Activated naive CD4-positive, alpha-beta T cell (primary cell): ENCODE measurements at regions not wholly inside any gene's neighbourhood (a gene's known extent, or its start where the extent isn't known, plus 50 kb on each side); places are given as distances from the start of the nearest gene placed in this dataset.

ENCODE experiments used
- DNase-seq, 4 experiments: peaks; one replicate each; lab custom pipeline; 2025; lab: John Stamatoyannopoulos, UW

DNA sequence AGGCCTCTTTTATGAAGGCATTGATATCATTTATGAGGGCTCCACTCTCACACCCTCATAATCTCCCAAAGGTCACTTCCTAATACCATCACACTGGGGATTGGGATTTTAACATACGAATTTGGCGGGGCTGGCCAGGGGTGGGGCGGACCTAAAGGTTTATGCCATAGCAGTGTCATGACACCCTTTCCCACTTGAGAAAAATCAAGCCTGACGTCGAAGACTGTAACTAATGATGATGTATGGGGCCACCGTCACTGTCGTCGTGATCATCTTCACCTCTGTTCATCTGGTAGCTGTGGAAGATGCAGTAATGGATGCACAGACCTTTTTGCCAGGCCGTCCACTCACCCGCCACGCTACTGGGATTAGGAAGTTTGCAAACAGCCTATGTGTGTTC, 912.1 kb downstream of the TBC1D22A start:
- no peak for DNase-seq

DNA sequence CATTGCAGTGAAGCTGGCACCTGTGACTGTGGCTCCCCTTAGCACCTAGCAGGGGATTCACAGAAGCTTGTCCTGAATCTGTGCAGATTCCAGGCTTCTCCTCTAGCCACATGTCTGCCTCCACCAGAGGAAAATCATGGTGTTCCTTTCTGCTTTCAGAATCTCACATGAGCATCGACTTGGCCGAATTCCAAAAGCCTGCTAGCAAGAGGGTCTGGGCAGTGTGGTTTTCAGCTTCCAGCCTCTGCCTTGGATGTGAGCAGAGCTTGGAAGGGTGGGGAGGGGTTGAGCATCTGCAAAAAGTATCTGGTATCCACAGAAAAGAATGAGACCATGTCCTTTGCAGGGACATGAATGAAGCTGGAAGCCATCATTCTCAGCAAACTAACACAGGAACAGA, 911.1 kb downstream of the TBC1D22A start:
- no peak for DNase-seq

DNA sequence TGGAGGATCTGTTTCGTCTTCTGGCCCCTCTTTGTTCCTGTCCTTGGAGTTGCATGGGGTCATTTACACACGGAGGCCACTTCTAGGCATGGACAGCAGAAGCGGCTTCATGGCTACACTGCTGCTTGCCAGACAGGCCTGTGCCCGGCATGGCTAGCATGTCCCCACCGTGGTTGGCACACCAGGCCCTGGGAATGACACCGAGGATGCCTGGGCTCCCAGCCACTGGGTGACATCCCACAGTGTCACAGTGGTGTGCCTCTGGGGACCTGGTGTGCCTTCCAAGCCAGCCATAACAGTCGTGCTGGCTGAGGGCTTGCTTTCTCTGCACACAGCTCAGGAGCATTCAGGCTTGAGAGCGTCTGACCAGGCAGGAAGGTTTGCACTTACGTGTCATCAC, 910.1 kb downstream of the TBC1D22A start:
- DNase-seq: no peak

DNA sequence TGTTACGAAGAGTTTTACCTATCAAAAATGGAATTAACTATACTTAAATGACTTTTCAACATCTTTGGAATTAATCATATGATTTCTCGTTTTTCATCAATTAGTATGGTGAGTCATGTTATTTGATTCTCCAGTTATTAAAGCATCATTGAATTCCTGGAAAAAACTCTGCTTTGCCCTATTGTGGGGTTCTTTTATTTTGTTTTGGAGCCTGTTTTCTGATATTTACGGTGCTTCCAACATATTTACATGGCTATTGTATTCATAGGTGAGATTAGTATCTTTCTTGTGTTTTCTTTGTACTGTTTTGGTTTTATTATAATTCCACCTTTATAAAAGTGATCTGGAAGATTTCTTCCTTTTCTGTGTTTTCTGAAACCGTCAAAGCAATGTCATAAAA, 902.7 kb downstream of the TBC1D22A start:
- DNase-seq: no peak

DNA sequence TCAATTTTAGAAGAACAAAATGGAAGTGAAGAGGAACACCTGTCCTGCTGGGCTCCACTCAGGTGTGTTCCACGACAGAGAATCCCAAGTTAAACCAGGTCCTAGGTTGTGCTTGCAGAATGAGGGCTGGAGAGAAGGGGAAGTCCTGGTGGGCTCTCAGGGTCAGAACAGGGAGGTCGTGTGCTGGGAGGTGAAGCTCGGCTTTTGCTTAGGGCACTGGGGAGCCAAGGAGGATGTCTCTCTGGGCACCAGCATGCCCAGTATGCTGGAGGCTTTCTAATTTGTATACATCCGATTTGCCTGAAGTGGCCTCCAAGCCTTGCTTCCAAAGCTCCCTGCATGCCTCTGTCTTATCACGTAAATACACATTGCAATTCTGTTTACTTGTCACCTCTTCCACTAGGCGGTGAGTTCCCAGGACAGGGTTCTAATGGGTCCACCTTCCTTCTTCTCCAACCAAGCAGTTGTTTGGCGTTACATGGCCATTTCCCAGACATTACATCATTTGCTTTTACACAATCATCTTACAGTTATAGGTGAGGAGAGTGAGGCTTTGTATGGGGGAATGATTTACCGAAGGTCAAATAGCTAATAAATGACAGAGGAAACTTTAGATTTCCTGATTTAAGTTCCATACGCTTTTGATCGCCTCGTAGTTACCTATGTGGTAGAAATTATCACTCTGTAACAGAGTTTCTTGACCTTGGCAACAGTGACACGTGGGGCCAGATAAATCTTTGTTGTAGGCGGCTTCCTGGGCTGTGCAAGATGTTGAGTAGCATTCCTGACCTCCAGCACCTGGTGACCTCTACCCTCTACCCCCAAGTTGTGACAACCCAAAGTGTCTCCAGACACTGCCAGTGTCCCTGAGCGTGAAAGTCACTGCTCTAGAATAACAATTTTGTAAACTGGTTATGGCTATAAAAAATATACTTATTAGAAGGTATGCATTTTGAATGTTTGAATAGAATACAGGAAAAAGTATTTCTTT, 901.5 kb downstream of the TBC1D22A start:
- DNase-seq: no peak

DNA sequence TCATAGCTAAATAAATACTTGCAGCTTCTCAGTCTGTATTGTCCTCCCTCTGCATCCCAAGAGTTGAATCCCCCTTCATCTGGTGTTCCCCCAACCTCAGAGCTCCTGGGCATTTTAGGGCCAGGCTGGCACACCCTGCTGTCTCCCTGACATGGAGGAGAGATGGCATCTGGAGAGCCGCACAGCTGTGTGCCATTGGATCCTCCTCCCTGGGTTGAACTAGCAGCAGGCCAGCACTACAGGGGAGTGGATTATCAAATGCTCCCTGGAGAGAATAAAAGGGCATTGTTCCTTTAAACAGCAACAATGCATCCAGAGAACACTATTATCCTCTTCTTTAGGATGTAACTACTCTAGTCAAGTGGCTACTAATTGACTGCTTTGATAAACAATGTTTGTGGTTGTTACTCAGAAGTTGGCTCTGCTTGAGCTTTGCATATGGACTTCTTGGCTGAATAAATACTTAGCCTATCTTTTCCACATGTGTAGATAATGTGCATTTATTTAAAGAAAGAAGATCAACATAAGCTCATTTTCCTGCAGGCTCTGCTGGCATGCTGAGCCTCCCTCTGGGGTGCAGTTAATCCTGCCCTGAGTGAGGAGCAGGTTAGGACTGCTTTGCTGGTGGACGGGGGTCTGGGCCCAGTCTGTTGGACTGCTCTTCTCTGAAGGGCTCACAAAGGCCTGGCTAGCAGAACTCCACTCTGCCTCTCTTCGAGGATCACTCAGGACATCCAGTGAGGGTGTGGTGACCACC, 897.2 kb downstream of the TBC1D22A start:
- DNase-seq: no peak

DNA sequence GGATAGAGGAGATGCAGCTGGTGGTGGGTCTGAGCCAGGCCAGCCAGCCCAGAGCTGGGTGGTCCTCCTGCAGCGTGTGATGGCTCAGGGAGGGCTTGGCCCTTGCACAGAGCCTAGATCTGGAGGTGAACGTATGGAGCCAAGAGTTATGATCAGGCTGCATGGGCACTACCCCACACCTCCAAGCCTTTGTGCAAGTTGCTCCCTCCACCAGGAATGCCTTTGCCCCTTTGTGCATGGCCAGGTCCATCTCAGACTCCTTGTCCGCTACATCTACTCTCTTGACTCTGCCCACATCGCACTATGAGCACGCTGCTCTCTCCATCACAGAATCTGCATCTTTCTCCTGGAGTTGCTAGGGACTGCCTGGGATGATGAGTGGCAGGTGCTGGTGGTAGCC, 895.7 kb downstream of the TBC1D22A start:
- no peak for DNase-seq

DNA sequence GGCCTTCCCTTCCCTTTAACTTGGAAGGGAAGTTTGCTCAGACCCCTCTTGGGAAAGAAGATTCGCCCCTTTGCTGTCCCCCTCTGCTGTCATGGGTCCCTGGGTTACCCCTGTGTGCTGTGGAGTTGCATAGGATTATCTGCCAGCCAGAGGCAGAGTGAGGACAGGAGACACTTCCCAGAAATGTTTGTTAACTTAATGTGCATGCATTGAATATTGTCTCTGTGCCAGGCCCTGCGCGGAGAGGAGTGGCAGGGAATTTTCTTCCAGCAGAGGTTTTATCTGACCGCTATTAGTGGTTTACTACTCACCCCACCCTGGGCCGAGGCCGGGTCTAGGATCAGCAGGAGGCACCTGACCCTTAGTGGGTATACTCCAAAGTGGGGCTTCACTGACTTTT, 894.8 kb downstream of the TBC1D22A start:
- no peak for DNase-seq

DNA sequence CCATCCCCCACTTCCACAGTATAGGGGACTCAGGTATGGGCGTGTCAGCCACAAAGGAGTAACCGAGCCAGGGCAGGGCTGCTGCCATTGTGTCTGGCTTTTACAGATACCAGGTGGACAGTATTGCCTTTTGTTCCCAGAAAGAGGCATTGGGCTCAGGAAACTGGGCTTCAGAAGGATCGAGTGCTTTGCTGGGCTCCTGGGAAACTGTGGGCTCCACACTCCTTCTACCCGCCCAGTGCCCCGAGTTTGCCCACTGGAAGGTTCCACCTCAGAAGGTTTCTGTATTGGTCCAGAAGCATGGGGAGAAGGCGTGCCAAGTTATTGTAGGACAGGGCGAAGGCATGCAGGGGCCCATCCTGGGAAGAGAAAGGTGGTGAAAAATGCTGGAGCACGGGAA, 894.4 kb downstream of the TBC1D22A start:
- no peak for DNase-seq

DNA sequence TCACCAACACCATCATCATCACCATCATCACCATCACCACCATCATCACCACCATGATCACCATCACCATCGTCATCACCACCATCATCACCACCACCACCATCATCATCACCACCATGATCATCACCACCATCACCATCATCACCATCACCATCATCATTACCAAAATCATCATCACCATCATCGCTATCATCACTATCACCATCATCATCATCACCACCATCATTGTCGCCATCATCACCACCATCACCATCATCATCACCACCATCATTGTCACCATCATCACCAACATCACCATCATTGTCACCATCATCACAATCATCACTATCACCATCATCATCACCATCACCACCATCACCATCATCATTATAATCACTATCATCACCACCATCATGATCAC, 893.5 kb downstream of the TBC1D22A start:
- no peak for DNase-seq

DNA sequence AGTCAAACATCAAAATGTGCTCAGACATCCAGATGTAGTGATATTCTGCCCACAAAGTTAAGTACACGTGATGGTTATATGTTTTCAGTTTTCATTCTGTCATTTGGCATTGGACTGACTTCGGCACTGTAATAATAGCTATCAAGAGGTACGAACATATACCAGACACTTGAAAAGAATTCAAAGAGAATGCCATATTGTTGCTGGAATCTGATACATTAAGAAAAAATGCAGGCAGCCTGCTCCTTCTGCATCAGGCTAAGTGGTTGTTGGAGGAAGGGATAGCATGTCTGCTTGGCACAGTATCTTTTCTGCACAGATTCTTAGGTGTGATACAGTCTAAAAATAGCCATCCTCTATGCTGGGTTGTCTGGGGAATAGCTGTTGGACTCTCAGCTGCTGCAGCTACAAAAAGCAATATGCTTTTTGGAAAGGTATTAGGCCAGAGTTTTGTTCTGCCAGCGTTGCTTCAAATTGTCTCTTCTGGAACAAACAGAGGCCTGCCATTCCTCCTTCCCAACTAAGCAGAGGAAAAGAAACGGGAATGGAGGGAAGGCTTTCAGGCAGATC, 892.6 kb downstream of the TBC1D22A start:
- DNase-seq: no peak

DNA sequence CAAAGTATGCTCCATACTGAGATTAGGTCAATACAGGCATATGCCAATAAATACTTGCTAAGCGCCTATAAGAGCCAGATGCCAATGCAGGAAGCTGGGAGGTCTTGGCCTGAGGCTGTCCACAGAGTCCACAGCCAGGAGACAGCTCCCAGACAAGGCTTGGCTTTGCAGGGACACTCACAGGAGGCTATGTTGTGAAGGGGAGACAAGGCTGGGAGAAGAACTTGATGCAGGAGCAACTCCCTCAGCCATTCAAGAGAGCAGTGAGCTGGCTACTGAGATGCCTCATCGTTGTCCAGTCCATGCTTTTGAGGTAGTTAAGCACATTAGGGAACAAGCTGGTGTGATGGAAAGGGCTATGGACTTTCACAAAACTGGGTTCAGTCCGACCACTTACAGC, 891.5 kb downstream of the TBC1D22A start:
- no peak for DNase-seq

DNA sequence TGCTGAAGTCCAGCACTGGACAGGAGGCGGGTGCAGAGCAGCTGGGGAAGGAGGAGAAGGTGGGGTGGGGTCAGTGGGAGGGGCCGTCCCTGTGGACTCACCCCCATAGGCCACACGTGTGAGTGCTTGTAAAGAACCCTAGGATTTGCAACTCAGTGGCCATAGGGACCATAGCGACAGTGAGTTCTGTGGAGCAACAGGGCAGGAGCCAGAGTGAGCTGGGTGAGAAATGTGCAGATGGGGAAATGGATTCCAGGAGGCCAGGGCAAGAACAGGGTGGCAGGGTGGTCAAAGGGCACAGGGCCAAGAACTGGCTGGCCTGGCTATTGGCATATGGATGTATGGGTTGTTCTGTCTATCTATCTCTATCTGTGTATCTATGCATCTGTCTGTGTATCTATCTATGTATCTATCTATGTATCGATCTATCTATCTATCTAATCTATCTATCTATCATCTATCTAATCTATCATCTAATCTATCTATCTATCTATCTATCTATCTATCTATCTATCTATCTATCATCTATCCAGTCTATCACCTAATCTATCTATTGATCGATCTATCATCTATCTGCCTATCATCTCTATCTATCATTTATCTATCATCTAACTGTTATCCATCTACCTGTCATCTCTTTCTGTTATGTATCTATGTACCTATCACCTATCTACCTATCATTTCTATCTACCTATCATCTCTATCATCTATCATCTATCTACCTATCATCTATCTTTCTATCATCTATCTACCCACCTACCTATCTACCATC, 889.0 kb downstream of the TBC1D22A start:
- no peak for DNase-seq

DNA sequence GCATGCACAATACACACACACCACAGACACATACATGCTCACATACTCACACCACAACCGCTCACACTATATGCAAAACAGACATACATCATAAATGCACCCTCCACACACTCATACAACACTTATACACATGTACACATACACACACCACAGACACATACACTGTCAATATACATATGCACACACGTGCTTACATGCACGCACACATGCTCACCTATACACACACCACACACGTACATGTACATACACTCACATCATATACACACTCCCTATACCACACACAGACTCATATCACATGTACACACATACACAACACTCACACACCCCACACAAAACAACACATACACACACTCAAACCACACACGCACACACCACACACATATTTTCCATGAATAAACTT, 885.3 kb downstream of the TBC1D22A start:
- no peak for DNase-seq

DNA sequence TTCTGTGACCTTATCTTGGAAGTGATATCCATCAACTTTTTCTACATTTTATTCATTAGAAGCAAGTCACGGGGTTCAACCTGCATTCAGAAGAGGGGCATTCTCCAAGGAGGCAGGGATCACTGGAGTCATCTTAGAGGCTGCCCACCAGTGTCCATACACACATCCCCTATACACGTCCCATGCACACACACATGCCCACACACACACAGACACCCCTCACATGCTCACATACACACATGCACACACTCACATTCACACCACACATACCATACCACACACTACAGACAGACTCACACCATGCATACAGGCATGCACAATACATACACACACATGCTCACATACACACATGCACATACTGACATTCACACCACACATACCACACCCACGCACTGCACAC, 884.7 kb downstream of the TBC1D22A start:
- no peak for DNase-seq

DNA sequence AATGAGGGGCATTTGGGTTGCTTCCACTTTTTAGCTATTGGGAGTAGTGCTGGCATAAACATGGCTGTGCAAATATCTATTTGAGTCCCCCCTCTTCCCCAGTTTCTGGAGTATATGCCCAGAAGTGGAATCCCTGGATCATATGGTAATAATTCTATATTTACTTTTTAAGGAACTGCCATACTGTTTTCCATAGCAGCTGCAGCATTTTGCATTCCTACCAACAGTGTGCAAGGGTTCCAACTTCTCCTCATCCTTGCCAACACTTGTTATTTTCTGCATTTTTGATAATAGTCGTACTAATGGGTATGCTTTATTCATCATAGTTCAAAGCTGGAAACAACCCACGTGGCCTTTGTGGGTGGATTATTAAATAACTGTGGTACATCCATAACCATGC, 883.5 kb downstream of the TBC1D22A start:
- DNase-seq: no peak

DNA sequence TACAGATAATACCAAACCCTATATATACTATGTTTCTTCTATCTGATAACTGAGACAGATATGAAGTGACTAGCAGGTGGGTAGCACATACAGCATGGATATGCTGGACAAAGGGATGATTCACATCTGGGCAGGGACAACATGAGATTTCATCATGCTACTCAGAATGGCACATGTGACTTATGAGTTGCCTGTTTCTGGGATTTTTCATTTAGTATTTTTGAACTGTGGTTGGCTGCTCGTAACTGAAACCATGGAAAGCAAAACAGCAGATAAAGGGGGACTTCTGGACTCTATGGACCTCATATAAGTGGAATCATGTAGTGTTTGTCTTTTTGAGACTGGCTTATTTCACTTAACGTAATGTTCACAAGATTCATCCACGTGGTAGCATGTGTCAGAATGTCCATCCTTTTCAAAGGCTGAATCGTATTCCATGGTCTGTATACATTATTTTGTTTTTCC, 883.0 kb downstream of the TBC1D22A start:
- no peak for DNase-seq

DNA sequence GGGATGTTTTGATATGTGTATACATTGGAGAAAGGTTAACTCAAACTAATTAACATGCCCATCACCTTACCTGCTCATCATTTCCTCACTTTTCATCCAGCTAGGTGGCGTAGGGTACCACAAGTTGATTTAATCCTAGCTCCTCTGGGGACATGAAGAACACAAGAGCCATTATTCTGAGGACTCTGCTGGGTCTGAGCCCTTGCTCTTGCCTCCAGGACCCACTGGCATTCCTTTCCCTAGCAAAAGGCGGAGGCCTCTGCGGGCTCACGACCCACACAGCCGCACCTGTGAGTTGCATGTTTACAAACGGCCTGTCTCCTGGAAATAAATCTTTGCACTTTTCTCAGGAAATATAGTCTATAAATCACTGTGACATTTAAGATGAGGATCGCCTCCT, 871.9 kb downstream of the TBC1D22A start:
- no peak for DNase-seq

DNA sequence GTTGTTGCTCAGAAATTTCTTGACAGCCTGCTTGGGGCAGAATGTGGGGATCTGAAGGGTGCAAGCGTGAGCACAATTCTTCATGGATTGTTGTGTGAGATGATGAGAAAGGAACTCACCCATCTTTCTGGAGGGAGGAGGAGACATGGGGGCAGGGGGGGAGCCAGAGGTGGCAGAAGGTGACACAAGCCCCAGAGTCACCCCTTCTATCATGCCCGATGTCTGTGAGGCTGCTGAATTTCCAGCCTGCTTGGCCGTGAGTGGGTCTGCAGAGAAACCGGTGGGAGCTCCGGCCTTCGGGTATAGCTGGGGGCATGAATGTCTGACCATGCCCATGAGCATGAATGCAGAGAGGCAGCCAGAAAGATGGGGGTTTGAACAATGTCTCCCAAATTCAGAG, 870.7 kb downstream of the TBC1D22A start:
- no peak for DNase-seq

DNA sequence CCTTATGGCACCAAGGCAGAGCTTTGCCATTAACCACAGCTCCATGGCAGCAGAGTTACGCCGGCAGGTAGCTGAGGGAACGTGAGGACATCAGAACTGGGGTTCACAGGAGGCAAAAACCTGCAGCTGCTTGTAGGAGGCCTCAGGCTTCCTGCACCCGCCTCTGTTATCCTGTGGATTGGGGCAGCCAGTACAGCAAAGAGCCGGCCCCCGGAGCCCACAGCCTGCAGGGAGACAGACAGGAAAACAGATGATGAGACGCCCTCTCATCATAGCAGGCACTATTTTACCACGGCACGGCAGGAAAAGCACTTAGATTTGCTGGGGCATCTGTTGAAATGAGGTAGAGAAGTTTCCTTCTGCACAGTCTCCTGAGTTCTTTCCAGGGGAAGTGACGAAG, 870.3 kb downstream of the TBC1D22A start:
- DNase-seq: no peak

DNA sequence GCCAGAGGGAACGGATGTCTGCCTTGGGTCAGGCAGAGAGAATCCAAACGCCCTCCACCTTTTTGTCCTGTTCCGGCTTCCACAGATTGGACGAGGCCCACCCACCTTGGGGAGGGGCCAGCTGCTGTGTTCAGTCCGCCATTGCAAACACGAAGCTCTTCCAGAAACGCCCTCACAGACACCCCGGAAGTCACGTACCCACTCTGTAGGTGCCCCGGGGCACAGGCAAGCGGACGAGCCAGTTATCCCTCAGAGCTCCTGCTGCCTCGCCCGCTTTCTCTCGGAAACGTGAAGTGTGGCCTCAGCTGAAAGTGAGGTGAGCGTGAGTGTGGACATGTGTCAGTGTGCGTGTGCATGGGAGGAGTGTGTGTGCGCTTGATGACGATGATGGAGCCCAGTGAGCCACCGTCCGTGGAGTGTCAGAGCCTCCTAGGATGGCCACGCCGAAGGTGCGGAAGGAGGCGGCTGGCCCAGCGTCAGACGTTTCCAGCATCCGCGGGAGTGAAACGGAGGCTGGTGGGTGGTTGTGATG, 869.2 kb downstream of the TBC1D22A start:
- DNase-seq: no peak
